ENCODE measurements at regions not wholly inside any gene's neighbourhood (a gene's known extent, or its start where the extent isn't known, plus 50 kb on each side); places are given as distances from the start of the nearest gene placed in this dataset.

DNA sequence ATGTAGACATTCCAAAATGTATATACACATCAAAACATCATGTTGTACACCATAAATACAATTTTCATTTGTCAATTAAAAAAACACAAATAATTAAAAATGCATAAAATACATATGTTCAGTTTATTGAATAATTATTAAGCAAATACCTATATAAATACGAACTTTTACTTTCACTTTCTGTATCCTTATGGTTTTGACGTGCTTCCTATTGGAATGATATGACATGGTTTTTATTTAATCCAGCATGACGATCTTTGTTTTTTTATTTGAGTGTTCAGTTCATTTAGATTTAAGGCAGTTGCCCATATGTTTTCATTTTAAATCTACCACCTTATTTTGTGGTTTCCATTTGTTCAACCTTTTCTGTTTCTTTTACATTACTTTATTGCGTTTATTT is 198.3 kb upstream of the PLET1 start:
- TF ChIP-seq, protein P1, sequence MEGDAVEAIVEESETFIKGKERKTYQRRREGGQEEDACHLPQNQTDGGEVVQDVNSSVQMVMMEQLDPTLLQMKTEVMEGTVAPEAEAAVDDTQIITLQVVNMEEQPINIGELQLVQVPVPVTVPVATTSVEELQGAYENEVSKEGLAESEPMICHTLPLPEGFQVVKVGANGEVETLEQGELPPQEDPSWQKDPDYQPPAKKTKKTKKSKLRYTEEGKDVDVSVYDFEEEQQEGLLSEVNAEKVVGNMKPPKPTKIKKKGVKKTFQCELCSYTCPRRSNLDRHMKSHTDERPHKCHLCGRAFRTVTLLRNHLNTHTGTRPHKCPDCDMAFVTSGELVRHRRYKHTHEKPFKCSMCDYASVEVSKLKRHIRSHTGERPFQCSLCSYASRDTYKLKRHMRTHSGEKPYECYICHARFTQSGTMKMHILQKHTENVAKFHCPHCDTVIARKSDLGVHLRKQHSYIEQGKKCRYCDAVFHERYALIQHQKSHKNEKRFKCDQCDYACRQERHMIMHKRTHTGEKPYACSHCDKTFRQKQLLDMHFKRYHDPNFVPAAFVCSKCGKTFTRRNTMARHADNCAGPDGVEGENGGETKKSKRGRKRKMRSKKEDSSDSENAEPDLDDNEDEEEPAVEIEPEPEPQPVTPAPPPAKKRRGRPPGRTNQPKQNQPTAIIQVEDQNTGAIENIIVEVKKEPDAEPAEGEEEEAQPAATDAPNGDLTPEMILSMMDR (IDR thresholded peaks at IDR 0.05) = no peak
- no peak for TF ChIP-seq POLR2A (IDR thresholded peaks at IDR 0.05)

Measured in testis (tissue), 2 donors.